Liver (tissue), 2 donors: ENCODE measurements at regions not wholly inside any gene's neighbourhood (a gene's known extent, or its start where the extent isn't known, plus 50 kb on each side); places are given as distances from the start of the nearest gene placed in this dataset.

Experiments
- CTCF ChIP-seq: fragments of 150-350 bp; IDR thresholded peaks from 2 replicates; pipeline ENCODE4 v1.5.1; 2017; ENCODE audit warnings: improper control_type of control experiment, low read depth, low read length; ENCODE audit not compliant: missing input control
- REST ChIP-seq: IDR thresholded peaks from 2 replicates; pipeline ENCODE4 v1.6.1; 2016; ENCODE audit warnings: antibody characterized with exemption, mild to moderate bottlenecking
- donor health status: healthy.

- no peak for TF ChIP-seq CTCF
- no peak for TF ChIP-seq REST
Measured at GRCh38 chr2:11903085-11903606, 156.7 kb downstream of the LPIN1 start.
